Skeletal muscle cell (primary cell): ENCODE measurements at regions not wholly inside any gene's neighbourhood (a gene's known extent, or its start where the extent isn't known, plus 50 kb on each side); places are given as distances from the start of the nearest gene placed in this dataset.
"Not testable (repeated sequence)": the region's sequence is repeated elsewhere in the genome, so short reads cannot be mapped to it uniquely, and the experiment has no call there.

ENCODE experiments used
- DNase-seq: peaks from one replicate; pipeline ENCODE4 v3.0.0-alpha.2; 2010; ENCODE audit warnings: low read depth
- H3K4me3 ChIP-seq: 2 replicates; pipeline ENCODE4 v1.5.1; 2011; ENCODE audit warnings: low read depth, mild to moderate bottlenecking, control low read depth, low read length, moderate library complexity

- no peak overlapping the region for H3K4me3 ChIP-seq
- DNase-seq = no peak
Observed at GRCh38 chr19:5290336-5291262, 50.0 kb downstream of the PTPRS start.

- no peak overlapping the region for H3K4me3 ChIP-seq
- DNase-seq = no peak
Observed at GRCh38 chr19:5289060-5289990, 51.3 kb downstream of the PTPRS start.

GRCh38 chr19:5288347-5288739 lies 52.3 kb downstream of the PTPRS start:
- no peak for DNase-seq
- H3K4me3 ChIP-seq = no peak overlapping the region

- DNase-seq = no peak
- no peak overlapping the region for H3K4me3 ChIP-seq
Observed at GRCh38 chr19:5287066-5287465, 53.5 kb downstream of the PTPRS start.

- H3K4me3 ChIP-seq = no peak overlapping the region
Observed at GRCh38 chr19:5286465-5287029, 54.1 kb downstream of the PTPRS start.

GRCh38 chr19:5285955-5286354 lies 54.7 kb downstream of the PTPRS start:
- DNase-seq = no peak
- no peak overlapping the region for H3K4me3 ChIP-seq

More at GRCh38 chr19:5286465-5287029, 54.1 kb downstream of the PTPRS start:
- DNase-seq = no peak

GRCh38 chr19:5285311-5285710 lies 55.3 kb downstream of the PTPRS start:
- no peak for DNase-seq
- no peak overlapping the region for H3K4me3 ChIP-seq

- no peak overlapping the region for H3K4me3 ChIP-seq
- no peak for DNase-seq
Observed at GRCh38 chr19:5282901-5283300, 57.7 kb downstream of the PTPRS start.

- H3K4me3 ChIP-seq = no peak overlapping the region
- DNase-seq = no peak
Observed at GRCh38 chr19:5281588-5281987, 59.0 kb downstream of the PTPRS start.

GRCh38 chr19:5275668-5276067 lies 64.9 kb downstream of the PTPRS start:
- DNase-seq, H3K4me3 ChIP-seq: not testable (repeated sequence)

GRCh38 chr19:5273782-5274181 lies 66.8 kb downstream of the PTPRS start:
- H3K4me3 ChIP-seq = no peak overlapping the region
- no peak for DNase-seq

GRCh38 chr19:5271145-5271544 lies 69.5 kb downstream of the PTPRS start:
- no peak for DNase-seq
- H3K4me3 ChIP-seq = no peak overlapping the region

GRCh38 chr19:5269926-5270325 lies 70.7 kb downstream of the PTPRS start:
- no peak for DNase-seq
- no peak overlapping the region for H3K4me3 ChIP-seq

- no peak for DNase-seq
- H3K4me3 ChIP-seq = no peak overlapping the region
Observed at GRCh38 chr19:5269279-5269678, 71.3 kb downstream of the PTPRS start.

GRCh38 chr19:5268801-5269200 lies 71.8 kb downstream of the PTPRS start:
- no peak for DNase-seq
- H3K4me3 ChIP-seq = no peak overlapping the region

GRCh38 chr19:5265260-5265659 lies 75.4 kb downstream of the PTPRS start:
- no peak for DNase-seq
- no peak overlapping the region for H3K4me3 ChIP-seq

GRCh38 chr19:5264453-5264852 lies 76.2 kb downstream of the PTPRS start:
- no peak for DNase-seq
- no peak overlapping the region for H3K4me3 ChIP-seq

GRCh38 chr19:5263615-5264014 lies 77.0 kb downstream of the PTPRS start:
- no peak for DNase-seq
- no peak overlapping the region for H3K4me3 ChIP-seq

GRCh38 chr19:5262721-5263120 lies 77.9 kb downstream of the PTPRS start:
- no peak for DNase-seq
- no peak overlapping the region for H3K4me3 ChIP-seq
